ENCODE measurements at regions not wholly inside any gene's neighbourhood (a gene's known extent, or its start where the extent isn't known, plus 50 kb on each side); places are given as distances from the start of the nearest gene placed in this dataset.

DNA sequence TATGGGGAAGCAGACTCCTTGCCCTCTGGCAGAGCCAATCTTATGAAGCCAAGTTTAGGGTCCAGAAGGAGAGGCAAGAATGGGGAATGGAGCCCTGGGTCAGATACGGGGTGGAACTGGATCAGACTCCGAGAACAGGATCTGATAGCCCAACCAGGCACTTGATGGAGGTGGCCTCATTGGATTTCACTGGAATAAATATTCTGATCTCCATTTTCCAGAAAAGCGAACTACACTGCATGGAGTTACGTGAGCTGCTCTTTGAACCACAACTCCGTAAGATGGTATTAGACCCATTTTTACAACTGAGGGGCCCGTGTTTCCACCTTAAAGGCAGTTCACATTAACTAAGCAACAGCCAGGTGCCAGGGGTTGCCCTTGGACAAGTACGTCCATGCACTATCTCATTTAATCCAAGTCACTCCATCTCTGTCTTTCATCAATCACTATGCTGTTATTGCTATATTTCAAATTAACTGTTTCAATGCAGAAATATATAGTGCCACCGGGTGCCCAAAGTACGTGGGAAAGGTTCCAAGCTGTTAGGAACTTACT, 155.2 kb downstream of the BCL11B start:
- DNase-seq: no peak

DNA sequence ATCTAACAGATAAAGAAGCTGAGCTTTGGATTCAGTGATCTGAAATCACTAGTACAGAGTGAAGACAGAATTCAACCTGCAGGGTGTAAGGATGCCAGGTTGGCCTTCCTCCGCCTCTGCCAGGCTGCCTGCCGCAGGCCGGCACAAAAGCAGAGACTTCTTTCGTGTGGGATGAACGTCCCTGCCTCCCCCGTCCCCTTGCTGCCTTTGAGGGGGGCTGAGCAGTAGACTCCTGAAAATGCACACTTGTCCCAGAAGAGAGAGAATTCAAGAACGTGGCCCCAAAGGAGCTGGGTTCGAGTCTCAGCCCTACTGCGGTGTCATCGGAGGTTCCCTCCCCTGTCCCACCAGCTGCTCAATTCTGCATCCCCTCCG, 154.3 kb downstream of the BCL11B start:
- no peak for DNase-seq

DNA sequence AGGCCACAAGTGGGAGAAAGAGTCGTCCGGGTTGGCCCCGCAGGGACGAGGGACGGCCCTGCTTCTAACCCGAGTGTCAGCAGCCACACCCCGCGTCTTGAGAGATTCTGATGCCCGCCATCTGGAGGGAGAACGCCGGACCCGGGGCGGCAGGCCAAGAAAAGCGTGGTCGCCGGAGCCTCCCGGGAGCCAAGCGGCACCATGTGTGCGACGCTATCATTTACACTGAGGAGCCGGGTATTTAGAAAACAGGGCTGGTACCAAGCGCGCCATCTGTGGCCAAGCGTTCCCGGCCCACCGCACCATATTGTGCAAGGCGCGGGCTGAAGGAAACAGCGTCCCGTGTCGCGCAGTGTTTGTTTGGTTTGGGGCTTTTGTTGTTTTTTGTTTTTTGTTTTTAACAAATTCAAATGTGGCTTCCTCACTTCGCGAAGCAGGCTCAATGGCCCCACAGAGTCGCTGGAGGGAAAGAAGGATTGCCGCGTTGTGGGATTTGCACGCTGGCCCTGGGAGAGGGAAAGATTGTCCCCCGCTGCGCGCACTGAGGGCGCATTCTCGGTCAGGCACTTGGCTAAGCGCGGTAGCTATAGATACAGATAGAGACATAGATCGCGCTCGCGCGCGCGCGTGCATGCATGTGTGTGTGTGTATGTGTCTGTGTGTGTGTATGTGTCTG, 153.8 kb downstream of the BCL11B start:
- DNase-seq: peak in 1 of 2 donors; percentile 7

DNA sequence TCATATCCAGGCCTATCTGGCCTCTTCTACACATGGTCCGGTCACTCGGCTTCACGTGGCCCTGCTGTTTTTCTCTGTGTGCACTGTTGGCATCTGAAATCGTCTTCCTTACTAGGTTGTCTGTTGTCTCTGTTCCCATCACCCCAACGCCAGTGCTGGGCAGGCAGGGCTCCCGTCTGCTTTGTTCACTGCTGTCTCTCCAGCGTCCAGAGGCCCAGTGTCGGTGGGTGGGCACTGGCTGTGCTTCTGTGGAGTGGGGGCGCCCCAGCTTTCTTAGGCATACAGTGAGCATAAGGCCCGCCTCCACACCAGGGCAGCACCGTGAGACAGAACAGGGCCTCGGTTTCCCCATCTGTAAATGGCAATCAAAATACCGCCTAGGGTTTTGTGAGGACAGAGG, 153.1 kb downstream of the BCL11B start:
- DNase-seq: no peak
